Activated CD4-positive, alpha-beta T cell treated with anti-CD3 and anti-CD28 coated beads for 36 hours (primary cell): ENCODE measurements at regions not wholly inside any gene's neighbourhood (a gene's known extent, or its start where the extent isn't known, plus 50 kb on each side); places are given as distances from the start of the nearest gene placed in this dataset.

Experiments used
- ATAC-seq: fragments of 200-7000 bp; cut with Tn5 transposase; one replicate; pipeline ENCODE4 v1.10.0; 2021; ENCODE audit warnings: mild to moderate bottlenecking, moderate library complexity
- CTCF ChIA-PET: fragments of 350-600 bp; sonication (Branson Sonifier 250); formaldehyde crosslinking; loops from one replicate; lab custom pipeline; 2021; ENCODE audit warnings: antibody characterized with exemption; lab: Charles Lee
- POLR2A ChIA-PET: fragments of 350-600 bp; sonication (Branson Sonifier 250); formaldehyde crosslinking; loops from one replicate; lab custom pipeline; 2021; ENCODE audit warnings: antibody characterized with exemption, inconsistent platforms; lab: Charles Lee
- DNase-seq: peaks from one replicate; pipeline ENCODE4 v3.0.0-alpha.2; 2020
- H3K27ac Mint-ChIP-seq: one replicate; pipeline ENCODE4 v1.8.0; 2021; ENCODE audit warnings: mixed read lengths
- H3K27me3 Mint-ChIP-seq: one replicate; pipeline ENCODE4 v1.8.0; 2021; ENCODE audit warnings: mixed read lengths
- H3K36me3 Mint-ChIP-seq: one replicate; pipeline ENCODE4 v1.8.0; 2021; ENCODE audit warnings: low read depth, mixed read lengths
- H3K4me1 Mint-ChIP-seq: one replicate; pipeline ENCODE4 v1.8.0; 2021; ENCODE audit warnings: mixed read lengths
- H3K4me3 Mint-ChIP-seq: one replicate; pipeline ENCODE4 v1.8.0; 2021; ENCODE audit warnings: mild to moderate bottlenecking, moderate library complexity, mixed read lengths
- H3K9me3 Mint-ChIP-seq: one replicate; pipeline ENCODE4 v1.8.0; 2021; ENCODE audit warnings: low read depth, mixed read lengths
- intact Hi-C, 2 experiments: fragments of 100-400 bp; cut with DNase I in 1 of 2; cut with micrococcal nuclease in 1 of 2; formaldehyde crosslinking; loops; one replicate each; pipeline versions ENCODE4 v1.14.2 to v1.15.1; 2022 to 2024; cut with DNase I, micrococcal nuclease

GRCh38 chr11:101195294-101195693, 65.7 kb upstream of the PGR start:
- Mint-ChIP-seq H3K4me1 (no peaks in the 10 kb centered on the region), H3K4me3 (no peak overlapping the region), H3K27ac (no peak overlapping the region), H3K36me3 (no peaks in the 10 kb centered on the region), H3K27me3 (peaks cover 2% of the 10 kb centered on the region), H3K9me3 (peaks cover 6% of the 10 kb centered on the region)
- intact Hi-C loops = no loop called here
- no peak for DNase-seq
- ChIA-PET CTCF (no interaction called here), POLR2A (no interaction called here)
- ATAC-seq = no peak

- Mint-ChIP-seq H3K4me1 (no peaks in the 10 kb centered on the region), H3K27ac (no peak overlapping the region), H3K9me3 (peaks cover 6% of the 10 kb centered on the region), H3K4me3 (no peak overlapping the region), H3K36me3 (no peaks in the 10 kb centered on the region), H3K27me3 (peaks cover 2% of the 10 kb centered on the region)
- no peak for ATAC-seq
- POLR2A ChIA-PET = no interaction called here
- intact Hi-C loops = no loop called here
- no peak for DNase-seq
- CTCF ChIA-PET = no interaction called here
Observed at GRCh38 chr11:101188801-101189200, 59.2 kb upstream of the PGR start.

GRCh38 chr11:101188173-101188572, 58.6 kb upstream of the PGR start:
- CTCF ChIA-PET = no interaction called here
- ATAC-seq (no peak), DNase-seq (no peak)
- intact Hi-C loops = no loop called here
- Mint-ChIP-seq H3K4me3 (no peak overlapping the region), H3K27me3 (peaks cover 2% of the 10 kb centered on the region), H3K4me1 (no peaks in the 10 kb centered on the region), H3K9me3 (peaks cover 4% of the 10 kb centered on the region), H3K36me3 (no peaks in the 10 kb centered on the region), H3K27ac (no peak overlapping the region)
- POLR2A ChIA-PET = no interaction called here

- Mint-ChIP-seq H3K36me3 (no peaks in the 10 kb centered on the region), H3K27ac (no peak overlapping the region), H3K27me3 (peaks cover 2% of the 10 kb centered on the region), H3K4me3 (no peak overlapping the region), H3K9me3 (peaks cover 6% of the 10 kb centered on the region), H3K4me1 (no peaks in the 10 kb centered on the region)
- ChIA-PET CTCF (no interaction called here), POLR2A (no interaction called here)
- intact Hi-C loops = no loop called here
- ATAC-seq = no peak
- DNase-seq = no peak
Observed at GRCh38 chr11:101187748-101188147, 58.1 kb upstream of the PGR start.

- no peak for ATAC-seq
Observed at GRCh38 chr11:101185985-101186384, 56.4 kb upstream of the PGR start.

GRCh38 chr11:101182467-101182866, 52.9 kb upstream of the PGR start:
- Mint-ChIP-seq H3K27ac (no peak overlapping the region), H3K27me3 (no peaks in the 10 kb centered on the region), H3K9me3 (peaks cover 10% of the 10 kb centered on the region), H3K4me1 (no peaks in the 10 kb centered on the region), H3K36me3 (no peaks in the 10 kb centered on the region), H3K4me3 (no peak overlapping the region)
- ChIA-PET POLR2A (no interaction called here), CTCF (no interaction called here)
- ATAC-seq (no peak), DNase-seq (no peak)
- intact Hi-C loops = no loop called here

More at GRCh38 chr11:101185985-101186384, 56.4 kb upstream of the PGR start:
- peaks cover 5% of the 10 kb centered on the region for H3K9me3 Mint-ChIP-seq
- no peak overlapping the region for H3K27ac Mint-ChIP-seq
- no peaks in the 10 kb centered on the region for H3K36me3 Mint-ChIP-seq
- no peak overlapping the region for H3K4me3 Mint-ChIP-seq
- POLR2A ChIA-PET = no interaction called here
- H3K27me3 Mint-ChIP-seq = no peaks in the 10 kb centered on the region
- intact Hi-C loops = no loop called here
- CTCF ChIA-PET = no interaction called here
- no peak for DNase-seq
- no peaks in the 10 kb centered on the region for H3K4me1 Mint-ChIP-seq

- DNase-seq (no peak), ATAC-seq (no peak)
- Mint-ChIP-seq H3K27ac (no peak overlapping the region), H3K27me3 (no peaks in the 10 kb centered on the region), H3K36me3 (no peaks in the 10 kb centered on the region), H3K4me3 (no peak overlapping the region), H3K4me1 (no peaks in the 10 kb centered on the region), H3K9me3 (peaks cover 10% of the 10 kb centered on the region)
- CTCF ChIA-PET = no interaction called here
- intact Hi-C loops = no loop called here
- POLR2A ChIA-PET = no interaction called here
Observed at GRCh38 chr11:101180481-101180880, 50.9 kb upstream of the PGR start.
